Stimulated activated CD8-positive, alpha-beta memory T cell treated with anti-CD3 and anti-CD28 coated beads, Interleukin-12 subunit alpha, Interleukin-12 subunit beta, amount 100 ng/mL, for 1 hour (primary cell): ENCODE measurements at regions not wholly inside any gene's neighbourhood (a gene's known extent, or its start where the extent isn't known, plus 50 kb on each side); places are given as distances from the start of the nearest gene placed in this dataset.

Experiments
- DNase-seq: peaks from one replicate; pipeline ENCODE4 v3.0.0-alpha.2; 2020; ENCODE audit warnings: low read depth

GRCh38 chr6:14640631-14641030 is 523.1 kb downstream of the CD83 start:
- DNase-seq: no peak

DNA sequence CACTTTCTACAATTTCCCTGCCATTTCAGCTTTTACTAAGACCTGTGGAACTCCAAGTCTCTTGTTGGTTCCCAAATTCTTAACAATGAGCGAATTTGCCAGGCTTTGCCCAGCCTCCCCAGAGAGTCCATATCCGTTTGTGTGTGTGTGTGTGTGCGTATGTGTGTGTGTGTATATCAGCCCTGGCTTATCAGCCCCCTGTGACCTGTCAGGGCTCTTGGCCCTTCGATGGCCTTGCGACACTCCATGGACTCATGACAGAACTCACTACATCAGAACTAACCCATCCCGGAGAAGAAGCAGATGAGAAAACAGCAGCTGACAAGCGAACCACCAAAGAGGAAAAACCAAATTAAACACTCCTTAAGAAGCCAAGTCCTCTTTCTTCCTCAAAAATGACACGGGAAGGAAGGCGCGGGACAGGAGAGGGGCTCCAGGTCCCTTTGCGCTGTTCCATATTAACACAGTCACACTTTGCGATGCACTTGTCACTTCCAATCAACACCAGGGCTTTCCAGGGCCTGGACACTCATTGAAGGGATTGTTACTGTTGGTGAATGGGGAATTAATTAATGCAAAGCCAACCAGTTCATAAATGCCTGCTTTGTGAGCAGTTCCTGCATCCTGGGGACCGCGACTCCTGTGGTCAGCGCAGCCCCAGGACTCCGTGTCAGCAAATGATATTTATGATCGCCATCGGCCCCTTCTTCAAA is 524.0 kb downstream of the CD83 start:
- no peak for DNase-seq

DNA sequence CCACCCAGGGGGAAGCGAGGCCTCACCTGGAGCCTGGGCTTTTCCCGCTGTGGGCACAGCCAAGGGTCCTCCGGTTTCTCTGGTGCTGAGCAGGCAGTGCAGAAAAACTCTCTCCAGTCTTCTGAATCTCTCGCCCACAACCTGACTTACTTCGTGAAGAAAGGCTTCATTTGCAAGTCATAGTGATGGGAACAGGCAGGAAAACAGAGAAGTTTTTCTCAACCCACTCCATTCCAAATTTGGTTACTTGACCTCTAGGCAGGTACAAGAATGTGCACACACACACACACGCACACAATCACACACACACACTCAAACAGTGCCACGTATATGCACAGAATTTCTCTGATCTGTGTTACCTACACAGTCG is 524.5 kb downstream of the CD83 start:
- DNase-seq: no peak

- DNase-seq: no peak
Observed at GRCh38 chr6:14642842-14643241, 525.3 kb downstream of the CD83 start.

- DNase-seq: no peak
Observed at GRCh38 chr6:14644381-14644780, 526.8 kb downstream of the CD83 start.

GRCh38 chr6:14645221-14645620 is 527.6 kb downstream of the CD83 start:
- DNase-seq: no peak

GRCh38 chr6:14645841-14646240 is 528.3 kb downstream of the CD83 start:
- no peak for DNase-seq

DNA sequence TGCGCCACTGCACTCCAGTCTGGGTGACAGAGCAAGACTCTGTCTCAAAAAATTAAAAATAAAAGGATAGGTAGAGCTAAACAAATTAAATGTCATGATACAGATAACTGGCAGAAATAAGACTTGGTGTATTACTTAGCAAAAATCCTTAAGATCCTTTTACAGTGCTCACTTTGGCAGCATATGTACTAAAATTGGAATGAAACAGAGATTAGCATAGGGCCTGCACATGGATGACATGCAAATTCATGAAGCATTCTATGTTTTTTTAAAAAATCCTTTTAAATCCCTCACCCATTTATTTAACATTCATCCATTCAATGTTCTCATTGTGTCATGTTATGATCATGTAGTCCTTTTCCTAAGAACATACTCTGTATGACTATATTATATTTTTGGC is 528.8 kb downstream of the CD83 start:
- DNase-seq: no peak

- no peak for DNase-seq
Observed at GRCh38 chr6:14647357-14647756, 529.8 kb downstream of the CD83 start.

DNA sequence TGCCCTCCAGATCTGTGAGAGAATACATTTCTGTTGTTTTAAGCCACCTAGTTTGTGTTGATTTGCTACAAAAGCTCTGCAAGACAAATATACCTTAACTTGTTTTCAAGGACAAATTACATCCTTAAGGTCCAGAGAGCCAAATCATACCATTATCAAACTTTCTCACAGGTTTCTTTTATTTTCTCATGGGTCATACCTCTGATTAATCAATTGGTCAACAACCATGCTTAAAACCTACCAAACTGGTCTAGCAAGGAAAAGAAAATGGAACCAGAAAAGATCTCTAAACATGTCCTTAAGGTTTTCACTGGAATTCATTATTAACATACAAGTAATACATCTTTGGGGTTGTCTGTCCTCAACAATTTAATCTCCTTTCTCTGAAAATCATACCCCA is 535.0 kb downstream of the CD83 start:
- DNase-seq: no peak

- no peak for DNase-seq
Observed at GRCh38 chr6:14655201-14656061, 537.9 kb downstream of the CD83 start.

DNA sequence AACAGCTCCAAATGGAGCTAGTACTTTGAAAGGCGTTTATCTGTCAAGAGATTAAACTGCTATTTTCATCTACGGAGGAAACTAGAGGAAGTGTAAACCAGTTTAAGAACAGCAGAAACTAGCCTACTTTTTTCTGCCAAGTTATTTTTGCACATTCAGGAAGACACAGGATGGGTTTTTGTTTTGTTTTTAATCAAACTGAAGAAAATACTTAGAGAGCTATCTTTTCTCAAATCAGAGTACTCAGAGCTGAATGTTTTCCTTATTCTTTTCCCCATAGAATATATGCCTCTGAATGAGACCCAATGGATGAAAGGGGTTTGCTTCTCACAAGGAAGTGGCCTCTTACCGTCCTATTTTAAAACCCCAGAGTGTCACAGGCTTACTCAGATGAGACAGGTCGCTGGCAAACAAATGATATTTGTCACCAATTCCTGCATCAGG is 538.5 kb downstream of the CD83 start:
- DNase-seq: no peak

DNA sequence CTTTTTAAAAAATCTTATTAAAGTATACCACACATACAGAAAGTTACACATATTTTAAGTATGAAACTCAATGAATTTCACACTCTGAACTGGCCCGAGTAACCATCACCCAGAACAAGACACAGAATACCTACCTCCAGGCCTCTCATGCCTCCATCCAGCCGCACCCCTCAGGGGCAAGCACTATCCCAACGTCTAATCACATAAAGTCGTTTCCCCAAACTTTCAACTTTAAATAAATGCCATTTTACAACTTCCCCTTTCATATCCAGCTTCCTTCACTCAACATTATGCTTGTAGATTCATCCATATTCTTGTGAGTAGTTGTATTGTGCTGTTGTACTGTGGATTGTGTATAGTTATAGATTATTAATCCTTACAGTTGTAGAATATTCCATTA is 539.1 kb downstream of the CD83 start:
- no peak for DNase-seq

GRCh38 chr6:14658030-14658429 is 540.5 kb downstream of the CD83 start:
- no peak for DNase-seq

- no peak for DNase-seq
Observed at GRCh38 chr6:14658886-14659561, 541.5 kb downstream of the CD83 start.

GRCh38 chr6:14659841-14660240 is 542.3 kb downstream of the CD83 start:
- no peak for DNase-seq

GRCh38 chr6:14660806-14661579 is 543.4 kb downstream of the CD83 start:
- DNase-seq: peak; percentile 18

DNA sequence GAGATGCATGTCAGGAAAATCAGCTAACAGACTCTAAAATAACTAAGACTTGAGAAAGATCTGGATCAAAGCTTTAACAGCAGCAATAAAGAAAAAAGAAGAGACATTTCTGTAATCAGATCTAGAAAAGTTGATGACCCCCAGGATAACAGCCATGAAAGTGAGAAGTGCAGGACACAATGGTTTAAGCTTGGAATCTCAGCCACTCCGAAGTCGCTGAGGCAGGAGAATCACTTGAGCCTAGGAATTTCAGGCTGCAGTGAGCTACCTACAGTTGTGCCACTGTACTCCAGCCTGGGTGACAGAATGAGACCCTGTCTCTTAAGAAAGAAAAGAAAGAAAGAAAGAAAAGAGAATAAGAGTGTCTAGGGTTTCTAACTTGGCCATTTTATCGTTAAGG is 544.1 kb downstream of the CD83 start:
- DNase-seq: no peak

DNA sequence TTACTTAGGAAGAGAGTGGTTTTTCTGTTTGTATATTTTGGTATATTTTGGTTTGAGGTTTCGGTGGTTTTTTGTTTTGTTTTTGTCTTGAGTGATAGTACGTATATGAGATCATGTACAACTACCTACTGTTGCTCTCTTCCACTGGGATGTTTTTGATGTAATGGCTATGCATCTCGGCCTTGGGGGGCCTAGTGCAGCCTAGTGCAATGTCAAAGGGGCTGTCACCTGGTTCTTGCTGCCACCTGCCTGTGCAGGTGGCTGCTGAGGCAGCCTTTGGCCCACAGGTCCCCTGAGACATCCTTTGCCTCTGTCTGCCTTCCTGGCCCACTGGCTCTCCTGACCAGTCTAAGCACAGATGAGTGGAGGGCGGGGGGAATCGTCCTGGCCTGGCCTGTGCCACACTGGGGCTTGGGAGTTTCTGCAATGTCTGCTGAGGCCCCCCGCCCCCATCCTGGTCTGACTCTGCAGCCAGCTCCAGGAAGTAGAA is 546.6 kb downstream of the CD83 start:
- DNase-seq: no peak

DNA sequence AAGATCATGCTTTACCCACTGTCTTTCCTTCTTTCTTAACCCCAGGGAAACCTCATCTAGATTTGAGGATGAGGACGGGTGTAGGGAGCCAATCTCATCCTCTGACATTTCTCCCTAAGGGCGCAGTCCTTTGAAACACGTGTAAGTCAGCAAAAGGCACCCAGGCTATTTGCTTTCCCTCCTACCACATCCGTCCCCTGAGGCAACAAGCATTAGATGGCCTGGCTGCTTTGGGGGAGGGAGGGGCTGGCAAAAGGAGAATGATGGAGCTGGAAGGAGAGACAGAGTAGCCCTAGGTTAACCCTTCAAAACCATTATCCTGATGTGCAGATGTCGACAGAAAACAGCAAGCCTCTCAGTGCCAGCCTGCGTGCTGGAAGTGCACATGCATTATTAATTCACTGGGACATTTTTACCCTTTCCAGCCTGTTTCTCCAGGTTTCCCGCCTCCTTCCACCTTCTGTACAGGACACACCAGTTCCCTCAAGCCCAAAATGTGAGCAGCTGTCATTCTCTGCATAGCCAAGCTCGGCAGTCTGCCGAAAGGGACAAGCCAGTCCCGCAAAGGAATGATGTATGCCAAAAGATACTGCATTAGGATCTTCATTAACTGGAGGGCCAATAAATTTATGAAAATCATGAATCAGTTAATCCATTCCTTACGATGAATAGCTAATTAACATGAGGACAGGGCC is 547.2 kb downstream of the CD83 start:
- no peak for DNase-seq
